Embryonic facial prominence (tissue), 1 donor: ENCODE measurements at regions not wholly inside any gene's neighbourhood (a gene's known extent, or its start where the extent isn't known, plus 50 kb on each side); places are given as distances from the start of the nearest gene placed in this dataset.
"Not testable (repeated sequence)": the region's sequence is repeated elsewhere in the genome, so short reads cannot be mapped to it uniquely, and the experiment has no call there.

Experiments used
- DNase-seq: peaks from one replicate; pipeline ENCODE4 v3.0.0-alpha.2; 2016; ENCODE audit errors: extremely low spot score

DNA sequence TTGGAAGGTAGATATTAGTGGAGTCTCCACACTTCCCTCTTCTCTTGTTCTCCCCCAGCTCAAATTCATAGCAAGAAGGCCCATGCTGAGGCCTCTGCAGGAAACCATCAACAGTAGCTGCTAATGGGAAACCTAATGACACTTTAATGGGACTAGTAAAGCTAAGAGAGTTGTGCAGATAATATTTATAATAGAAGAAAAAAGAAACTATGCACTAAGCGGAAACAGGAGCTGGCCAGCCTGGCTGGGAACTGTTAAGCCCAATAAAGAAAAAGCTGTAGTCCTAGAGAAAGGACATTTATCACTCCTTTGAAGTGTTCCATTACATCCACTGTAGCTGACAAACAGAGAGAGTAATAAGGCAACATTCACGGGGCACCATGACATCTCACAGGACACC, 229.6 kb downstream of the IGSF11 start:
- no peak for DNase-seq

DNA sequence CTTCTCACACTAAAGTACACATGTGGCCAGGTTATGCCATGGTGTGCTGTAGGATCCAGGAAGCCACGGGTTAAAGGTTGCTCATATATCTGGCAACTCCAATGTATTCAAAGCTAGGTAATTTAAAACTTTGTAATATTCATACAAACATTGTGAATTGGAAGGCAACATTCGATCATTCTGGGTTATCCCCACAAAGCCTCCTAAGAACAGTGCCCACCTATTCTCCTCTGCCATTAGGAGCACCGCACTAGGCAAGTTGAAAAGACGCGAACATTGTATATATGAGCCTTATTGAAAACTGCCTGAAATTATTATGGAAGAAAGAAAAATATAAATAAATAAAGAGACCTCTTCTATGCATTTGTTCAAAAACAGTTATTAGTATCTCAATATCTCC, 228.2 kb downstream of the IGSF11 start:
- DNase-seq = no peak

DNA sequence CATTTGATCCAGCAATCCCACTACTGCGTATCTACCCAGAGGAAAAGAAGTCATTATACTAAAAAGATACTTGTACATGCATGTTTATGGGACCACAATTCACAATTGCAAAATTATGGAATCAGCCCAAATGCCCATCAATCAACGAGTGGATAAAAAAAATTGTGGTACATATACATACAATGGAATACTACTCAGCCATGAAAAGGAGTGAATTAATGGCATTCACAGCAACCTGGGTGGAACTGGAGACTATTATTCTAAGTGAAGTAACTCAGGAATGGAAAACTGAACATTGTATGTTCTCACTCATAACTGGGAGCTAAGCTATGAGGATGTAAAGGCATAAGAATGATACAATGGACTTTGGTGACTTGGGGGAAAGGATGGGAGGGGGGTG, 227.3 kb downstream of the IGSF11 start:
- not testable (repeated sequence) for DNase-seq

DNA sequence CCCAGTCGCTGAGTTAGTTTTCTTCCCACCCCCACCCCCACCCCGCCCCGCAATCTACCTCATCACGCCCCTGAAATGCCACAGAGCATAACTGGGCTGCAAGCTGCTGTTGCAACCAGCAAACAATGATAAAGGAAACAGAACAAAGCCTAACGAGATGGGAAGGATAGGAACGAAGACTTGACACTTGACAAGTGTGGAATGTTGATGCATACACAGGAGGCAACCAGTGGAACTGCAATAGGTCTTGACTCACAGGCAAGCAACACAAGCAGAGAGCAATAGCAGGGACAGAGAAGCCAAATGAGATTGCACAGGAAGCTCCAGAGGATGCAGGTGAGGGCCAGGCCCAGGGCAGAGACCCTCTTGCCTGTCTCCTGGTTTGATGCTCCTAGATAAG, 225.9 kb downstream of the IGSF11 start:
- no peak for DNase-seq

DNA sequence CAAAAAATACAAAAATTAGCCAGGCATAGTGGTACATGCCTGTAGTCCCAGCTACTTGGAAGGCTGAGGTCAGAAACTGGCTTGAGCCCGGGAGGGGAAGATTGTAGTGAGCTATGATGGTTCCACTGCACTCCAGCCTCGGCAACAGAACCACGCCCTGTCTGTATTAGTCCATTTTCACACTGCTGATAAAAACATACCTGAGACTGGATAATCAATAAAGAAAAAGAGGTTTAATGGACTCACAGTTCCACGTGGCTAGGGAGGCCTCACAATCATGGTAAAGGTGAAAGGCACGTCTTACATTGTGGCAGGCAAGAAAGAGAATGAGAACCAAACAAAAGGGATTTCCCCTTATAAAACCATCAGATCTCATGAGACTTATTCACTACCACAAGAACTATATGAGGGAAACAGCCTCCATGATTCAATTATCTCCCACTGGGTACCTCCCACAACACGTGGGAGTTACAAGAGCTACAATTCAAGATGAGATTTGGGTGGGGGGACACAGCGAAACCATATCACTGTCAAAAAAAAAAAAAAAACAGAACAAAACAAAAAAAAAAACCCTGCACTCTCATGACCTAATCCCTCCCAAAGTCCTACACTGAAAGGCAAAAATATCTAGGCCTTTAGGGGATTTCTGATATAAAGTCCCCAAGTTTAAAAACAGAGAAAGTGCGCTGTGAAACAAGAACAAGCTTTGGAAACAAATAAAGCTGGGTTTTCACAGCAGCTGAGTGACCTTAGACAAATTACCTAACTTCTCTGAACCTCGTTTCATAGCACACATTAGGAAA, 224.7 kb downstream of the IGSF11 start:
- no peak for DNase-seq

DNA sequence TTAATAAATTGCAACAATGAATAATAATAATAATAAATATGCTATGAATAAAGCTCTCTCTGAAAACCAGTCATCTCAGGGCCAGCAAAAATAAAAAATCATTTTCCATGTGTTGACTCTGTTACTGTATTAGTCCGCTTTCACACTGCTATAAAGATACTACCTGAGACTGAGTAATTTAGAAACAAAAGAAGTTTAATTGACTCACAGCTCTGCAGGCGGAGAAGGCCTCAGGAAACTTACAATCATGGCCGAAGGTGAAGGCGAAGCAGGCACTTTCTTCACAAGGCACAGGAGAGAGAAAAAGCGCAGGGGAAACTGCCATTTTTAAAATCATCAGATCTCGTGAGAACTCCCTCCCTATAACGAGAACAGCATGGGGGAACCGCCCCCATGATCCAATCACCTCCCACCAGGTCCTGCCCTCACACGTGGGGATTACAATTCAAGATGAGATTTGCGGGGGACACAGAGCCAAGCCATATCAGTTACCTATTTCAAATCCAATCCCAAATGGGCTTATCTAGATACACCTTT, 224.1 kb downstream of the IGSF11 start:
- DNase-seq = no peak

DNA sequence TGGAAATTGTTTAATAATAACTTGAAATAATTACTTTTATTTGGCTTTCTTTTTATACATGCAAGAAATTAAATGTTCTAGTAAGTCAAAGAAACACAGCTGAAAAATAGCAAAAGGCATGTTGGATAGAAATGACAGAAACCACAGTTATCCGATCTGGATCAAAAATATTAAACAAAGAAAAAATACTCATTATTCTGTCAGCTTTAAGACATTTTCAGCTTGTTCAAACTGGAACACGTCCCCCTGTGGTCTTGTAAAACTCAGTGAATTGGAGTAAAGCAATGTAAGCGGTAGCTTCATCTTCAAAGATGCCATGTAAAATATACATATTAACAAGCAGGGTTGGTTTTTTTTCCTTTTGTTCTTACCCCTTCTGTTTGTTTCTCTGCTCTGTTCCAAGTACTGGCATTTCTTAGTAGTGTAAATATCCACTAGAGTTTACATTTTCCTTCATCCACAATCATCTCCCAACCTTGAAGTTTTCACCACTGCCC, 223.4 kb downstream of the IGSF11 start:
- no peak for DNase-seq

DNA sequence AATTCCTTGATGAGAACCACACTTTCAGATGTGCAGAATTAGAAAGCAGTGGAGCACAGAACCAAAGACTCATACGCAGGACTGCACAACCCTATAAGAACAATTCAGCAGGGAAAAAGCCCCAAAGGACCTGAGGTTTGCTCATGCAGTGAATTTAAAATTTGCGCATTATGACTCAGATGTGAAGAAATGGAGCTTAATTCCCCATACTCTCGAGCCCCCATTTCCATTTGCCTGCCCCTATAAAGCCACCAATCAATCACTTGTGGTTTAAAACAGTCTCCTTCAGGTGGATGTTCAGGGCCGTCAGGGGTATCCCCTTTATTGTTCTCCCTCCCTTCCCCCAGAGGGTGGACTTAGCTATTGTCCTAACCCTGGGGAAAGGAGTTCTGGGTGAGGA, 221.2 kb downstream of the IGSF11 start:
- DNase-seq = no peak

DNA sequence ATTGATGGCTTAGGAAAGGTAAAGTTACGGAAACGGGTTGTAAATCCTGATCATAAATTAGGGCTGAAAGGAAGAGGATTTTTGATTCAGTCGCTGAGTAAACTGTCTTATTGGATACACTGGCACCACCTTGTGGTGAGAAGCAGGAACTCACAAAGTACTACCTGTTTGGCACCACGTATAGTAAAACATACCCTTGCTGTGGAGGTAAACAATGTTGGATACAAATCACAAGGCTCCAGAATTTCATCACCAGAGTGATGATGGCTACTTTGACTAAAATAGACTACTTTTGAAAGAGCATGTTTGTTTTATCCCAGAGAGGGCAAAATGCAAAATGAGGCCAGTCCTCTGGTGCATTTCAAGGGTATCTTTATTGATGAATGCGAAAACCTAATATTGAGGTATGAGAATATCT, 216.9 kb downstream of the IGSF11 start:
- peak; percentile 48 for DNase-seq

DNA sequence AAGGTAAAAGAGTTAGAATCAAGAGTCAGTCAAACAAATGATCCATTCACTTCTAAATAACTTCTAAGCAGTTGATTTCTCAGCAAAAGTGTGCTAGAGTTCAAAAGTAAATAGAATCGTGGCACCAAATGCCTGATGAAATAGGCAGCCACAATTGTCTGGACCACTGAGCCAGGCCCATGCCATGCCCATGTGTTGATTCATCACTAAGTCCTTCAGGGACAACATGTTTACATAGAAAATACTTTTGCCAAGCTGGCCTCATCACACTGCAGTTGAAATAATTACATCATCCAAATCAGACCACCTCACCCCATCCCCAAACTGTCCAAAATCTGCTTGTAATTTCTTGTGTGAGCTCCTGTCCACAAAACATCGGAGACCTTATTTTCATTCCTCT, 216.3 kb downstream of the IGSF11 start:
- no peak for DNase-seq

DNA sequence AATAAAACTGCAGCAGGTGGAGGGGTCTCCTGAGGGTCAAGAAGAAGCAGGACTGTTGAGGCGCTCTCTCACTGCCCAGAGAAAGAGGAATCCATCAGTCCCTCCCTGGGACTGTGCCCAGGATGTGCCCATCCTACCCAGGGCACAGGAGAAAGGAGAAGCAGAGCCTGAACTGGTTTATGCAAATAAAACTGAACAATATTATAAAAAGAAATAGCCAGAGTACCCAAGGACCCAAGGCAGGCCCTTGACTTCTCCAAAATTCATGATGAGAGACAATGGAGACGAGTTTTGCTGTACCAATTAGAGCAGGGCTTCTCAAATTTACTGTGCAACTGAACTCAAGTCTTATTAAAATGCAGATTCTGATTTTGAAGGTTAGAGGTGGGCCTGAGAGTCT, 211.0 kb downstream of the IGSF11 start:
- DNase-seq = no peak

DNA sequence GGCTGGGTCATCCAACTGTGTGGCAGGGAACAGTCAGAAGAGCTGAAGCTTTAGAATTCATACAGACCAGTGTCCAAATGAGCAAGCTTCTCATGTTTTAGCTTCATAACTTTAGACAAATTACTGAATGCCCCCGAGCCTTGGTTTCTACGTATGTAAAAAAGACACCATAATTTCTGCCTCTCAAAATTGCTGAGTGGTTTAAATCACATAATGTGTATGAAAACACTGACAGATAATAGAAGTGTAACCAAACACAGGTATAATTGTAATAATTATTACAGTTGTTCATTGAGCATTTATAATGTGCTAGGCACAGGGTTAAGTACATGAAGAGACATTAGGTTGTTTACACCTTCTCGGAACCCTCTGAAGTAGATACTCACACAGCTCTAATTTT, 207.2 kb downstream of the IGSF11 start:
- DNase-seq = no peak

DNA sequence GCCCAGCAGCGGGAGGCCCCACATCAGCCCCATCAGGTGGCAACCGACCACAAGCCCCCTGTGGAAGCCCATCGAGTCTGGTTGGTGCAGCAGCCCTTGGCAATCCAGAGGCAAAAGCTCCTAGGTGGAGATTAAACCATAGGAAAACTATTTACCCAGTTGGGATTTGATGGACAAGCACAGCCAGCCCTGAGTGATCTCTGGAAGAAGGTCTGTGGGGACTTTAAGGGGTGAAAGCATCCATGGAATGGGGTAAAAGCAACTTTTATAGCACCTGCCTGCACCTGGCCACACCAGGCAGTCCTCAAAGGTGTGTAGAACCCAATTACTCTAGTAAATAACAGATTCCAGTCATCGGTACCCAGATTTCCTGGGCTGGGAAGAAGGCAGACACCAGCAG, 206.3 kb downstream of the IGSF11 start:
- DNase-seq = no peak

DNA sequence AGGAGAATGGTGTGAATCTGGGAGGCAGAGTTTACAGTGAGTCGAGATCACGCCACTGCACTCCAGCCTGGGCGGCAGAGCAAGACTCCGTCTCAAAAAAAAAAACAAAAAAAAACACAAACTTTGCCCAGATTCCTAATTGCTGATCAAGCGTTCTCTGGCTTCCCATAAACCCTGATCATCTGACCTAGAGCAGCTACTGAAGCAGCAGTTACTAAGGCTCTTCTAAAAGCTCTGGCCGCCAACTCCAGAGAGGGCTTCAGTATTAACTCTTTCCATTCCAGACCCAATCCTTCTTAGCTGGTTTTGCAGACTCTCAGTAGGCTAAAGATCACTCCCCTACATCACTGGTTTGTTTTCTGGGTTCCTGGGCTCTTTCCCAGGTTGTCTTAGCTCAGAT, 201.6 kb downstream of the IGSF11 start:
- DNase-seq = no peak

DNA sequence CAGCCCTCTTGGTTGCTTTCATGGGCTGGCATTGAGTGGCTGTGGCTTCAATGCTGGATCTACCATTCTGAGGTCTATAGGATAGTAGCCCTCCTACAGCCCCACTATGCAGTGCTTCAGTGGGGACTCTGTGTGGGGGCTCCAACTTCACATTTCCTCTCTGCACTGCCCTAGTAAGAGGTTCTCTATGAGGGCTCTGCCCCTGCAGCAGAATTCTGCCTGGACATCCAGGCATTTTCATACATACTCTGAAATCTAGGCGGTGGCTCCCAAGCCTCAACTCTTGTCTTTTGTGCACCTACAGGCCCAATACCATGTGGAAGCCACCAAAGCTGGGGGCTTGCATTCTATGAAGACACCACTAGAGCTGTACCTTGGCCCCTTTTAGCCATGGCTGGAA, 195.8 kb downstream of the IGSF11 start:
- DNase-seq = no peak

DNA sequence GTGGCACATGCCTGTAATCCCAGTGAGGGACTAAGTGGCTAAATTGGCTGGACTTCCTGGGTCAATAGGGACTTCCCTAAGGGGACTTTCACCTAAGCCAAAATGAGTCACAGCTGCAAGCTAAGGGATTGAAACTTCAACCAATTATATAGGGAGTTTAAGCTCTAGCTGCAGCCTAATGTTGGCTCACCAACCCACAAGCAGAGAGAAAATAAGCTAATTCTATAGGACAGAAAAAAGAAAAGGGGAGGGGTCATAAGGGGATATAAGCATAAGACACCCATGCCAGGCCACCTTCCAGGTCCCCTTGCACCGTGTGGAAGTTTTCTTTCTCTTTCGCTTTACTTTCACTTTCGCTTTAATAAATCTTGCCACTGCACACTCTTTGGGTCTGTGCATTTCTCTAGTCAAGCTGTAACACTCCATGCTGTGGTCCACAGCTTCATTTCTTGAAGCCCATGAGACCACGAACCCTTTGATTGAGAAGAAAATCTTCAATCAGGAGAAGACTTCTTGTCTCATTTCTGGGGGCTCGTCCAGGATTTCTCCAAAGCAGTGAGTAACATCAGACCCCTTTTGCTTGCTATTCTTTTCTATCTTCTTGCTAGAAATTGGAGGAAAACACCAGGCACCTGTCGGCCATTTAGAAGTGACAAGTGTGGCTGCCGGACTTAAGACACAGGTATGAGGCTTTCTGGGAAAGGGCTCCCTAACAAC, 192.3 kb downstream of the IGSF11 start:
- no peak for DNase-seq

DNA sequence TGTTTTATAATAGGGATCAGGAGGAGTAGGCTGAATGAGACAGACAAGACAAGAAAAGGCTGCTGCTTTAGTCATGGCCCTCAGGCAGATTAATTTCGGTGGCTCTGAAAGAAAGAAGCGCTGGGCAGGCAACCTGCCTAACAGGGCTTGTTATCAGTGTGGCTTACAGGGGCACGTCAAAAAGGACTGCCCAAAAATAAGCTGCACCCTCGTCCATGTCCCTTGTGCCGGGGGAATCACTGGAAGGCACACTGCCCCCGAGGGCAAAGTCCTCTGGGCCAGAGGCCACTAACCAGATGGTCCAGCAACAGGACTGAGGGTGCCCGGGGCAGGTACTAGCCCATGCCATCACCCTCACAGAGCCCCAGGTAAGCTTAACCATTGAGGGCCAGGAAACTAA, 188.5 kb downstream of the IGSF11 start:
- DNase-seq = no peak
